ENCODE measurements at regions not wholly inside any gene's neighbourhood (a gene's known extent, or its start where the extent isn't known, plus 50 kb on each side); places are given as distances from the start of the nearest gene placed in this dataset.
A peak's percentile ranks its signal among the peaks of the same experiment; 100 is the strongest.

GRCh38 chr20:24379484-24379927 lies 89.9 kb upstream of the SYNDIG1 start:
- no peak for TF ChIP-seq CTCF (IDR thresholded peaks at IDR 0.05; ENCODE audit: low read depth, low read length)
- in situ Hi-C loops (cut with HindIII; ENCODE audit: low sequenced_read_pairs), result no loop called here
- DNase-seq (ENCODE audit: low read depth, low spot score), result peak; percentile 52
- no peak overlapping the region for H3K4me3 ChIP-seq (ENCODE audit: low read depth, low read length)

DNA sequence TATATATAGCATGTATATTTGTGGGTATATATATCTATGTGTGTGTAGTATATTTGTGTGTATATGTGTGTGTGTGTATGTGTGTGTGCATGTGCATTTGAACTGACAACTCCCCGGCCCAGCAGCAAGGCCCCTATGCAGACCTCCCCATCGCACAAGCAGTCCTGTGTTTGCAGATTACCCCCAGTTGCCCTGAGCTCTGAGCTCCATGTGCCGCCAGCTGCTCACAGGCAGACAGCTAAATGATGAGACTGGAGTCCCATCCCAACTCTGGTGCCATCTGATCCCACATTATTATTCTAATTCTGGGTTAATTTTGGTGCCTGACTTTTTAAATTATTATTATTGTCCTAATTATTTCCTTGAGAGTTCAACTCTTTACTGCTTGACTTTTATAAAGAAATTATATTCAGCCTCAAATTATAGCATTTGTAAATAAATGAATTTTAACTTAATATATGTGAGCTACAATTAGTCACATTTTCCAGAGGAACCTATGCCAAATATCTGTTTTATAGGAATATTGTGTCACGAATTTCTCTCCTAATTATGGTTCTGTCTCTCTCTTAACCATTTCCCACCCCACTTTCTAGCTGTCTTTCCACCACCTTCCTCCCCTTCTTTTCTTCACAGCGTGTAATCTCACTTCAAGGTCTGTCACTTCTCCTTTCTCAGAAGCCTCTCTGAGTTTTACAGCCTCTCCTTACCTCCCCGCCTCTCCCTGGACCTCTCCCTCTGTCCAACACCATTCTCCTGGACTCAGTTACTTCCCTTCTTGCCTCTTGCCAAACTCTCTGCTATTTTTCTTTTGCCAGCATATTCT lies 90.6 kb upstream of the SYNDIG1 start:
- in situ Hi-C loops (cut with HindIII; ENCODE audit: low sequenced_read_pairs), result no loop called here
- no peak for TF ChIP-seq CTCF (IDR thresholded peaks at IDR 0.05; ENCODE audit: low read depth, low read length)
- no peak overlapping the region for H3K4me3 ChIP-seq (ENCODE audit: low read depth, low read length)
- DNase-seq (ENCODE audit: low read depth, low spot score), result no peak

DNA sequence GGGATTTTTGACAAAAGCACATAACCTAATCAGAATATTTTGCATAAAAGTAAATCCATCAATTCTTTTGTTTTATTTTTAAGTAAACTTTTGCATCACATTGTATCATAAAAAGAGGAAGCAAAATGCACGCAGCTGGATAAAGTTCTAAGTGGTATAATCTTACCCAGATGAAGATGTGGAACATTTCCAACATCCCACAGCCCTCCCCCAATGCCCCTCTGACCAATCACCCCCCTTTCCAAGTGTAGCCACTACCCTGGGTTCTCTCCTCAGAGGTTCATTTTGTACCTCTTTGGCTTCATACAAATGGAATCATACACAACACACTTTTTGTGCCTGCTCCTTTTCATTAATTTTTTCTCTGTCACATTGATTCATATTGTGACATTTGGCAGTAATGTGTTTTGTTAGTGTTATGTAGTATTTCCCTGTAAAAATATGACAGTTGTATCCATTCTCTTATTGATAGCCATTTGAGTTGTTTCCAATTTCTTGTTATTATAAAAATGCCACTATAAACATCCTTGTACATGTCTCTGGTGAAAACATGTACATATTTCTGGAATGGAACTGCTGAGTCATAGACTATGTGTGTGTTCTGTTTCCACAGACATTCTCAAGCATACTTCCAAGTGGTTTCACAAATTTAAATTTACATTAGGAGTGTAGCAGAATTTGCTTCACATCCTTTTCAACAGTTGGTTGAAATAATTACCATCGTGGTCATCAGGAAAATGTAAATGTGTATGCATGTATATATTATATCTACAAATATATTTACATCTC lies 92.9 kb upstream of the SYNDIG1 start:
- H3K4me3 ChIP-seq (ENCODE audit: low read depth, low read length), result no peak overlapping the region
- TF ChIP-seq CTCF (IDR thresholded peaks at IDR 0.05; ENCODE audit: low read depth, low read length), result no peak
- in situ Hi-C loops (cut with HindIII; ENCODE audit: low sequenced_read_pairs), result no loop called here
- DNase-seq (ENCODE audit: low read depth, low spot score), result peak; percentile 61

DNA sequence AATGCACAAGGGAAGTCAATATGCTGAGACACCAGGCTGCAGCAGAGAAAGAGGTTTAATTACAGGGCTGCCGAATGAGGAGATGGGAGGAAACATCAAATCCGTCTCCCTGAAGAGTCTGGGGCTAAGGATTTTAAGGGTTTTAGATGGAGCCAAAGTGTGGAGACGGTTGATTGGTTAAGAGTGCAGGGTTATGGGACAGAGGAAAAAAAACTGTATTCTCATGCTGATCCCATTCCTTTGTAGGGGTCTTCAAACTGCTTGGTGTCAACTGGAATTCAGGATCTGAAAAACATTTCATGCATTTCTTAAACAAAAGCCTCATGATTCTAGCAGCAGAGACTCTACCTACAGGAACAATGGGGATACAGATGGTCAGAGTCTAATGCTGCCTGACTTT lies 96.1 kb upstream of the SYNDIG1 start:
- in situ Hi-C loops (cut with HindIII; ENCODE audit: low sequenced_read_pairs), result no loop called here
- no peak for DNase-seq (ENCODE audit: low read depth, low spot score)
- TF ChIP-seq CTCF (IDR thresholded peaks at IDR 0.05; ENCODE audit: low read depth, low read length), result no peak
- H3K4me3 ChIP-seq (ENCODE audit: low read depth, low read length), result no peak overlapping the region

GRCh38 chr20:24370911-24371695 lies 98.3 kb upstream of the SYNDIG1 start:
- in situ Hi-C loops (cut with HindIII; ENCODE audit: low sequenced_read_pairs), result no loop called here
- DNase-seq (ENCODE audit: low read depth, low spot score), result no peak

More at GRCh38 chr20:24370911-24371695, 98.3 kb upstream of the SYNDIG1 start:
- TF ChIP-seq CTCF (IDR thresholded peaks at IDR 0.05; ENCODE audit: low read depth, low read length), result no peak
- H3K4me3 ChIP-seq (ENCODE audit: low read depth, low read length), result no peak overlapping the region
